ENCODE measurements at regions not wholly inside any gene's neighbourhood (a gene's known extent, or its start where the extent isn't known, plus 50 kb on each side); places are given as distances from the start of the nearest gene placed in this dataset.

DNA sequence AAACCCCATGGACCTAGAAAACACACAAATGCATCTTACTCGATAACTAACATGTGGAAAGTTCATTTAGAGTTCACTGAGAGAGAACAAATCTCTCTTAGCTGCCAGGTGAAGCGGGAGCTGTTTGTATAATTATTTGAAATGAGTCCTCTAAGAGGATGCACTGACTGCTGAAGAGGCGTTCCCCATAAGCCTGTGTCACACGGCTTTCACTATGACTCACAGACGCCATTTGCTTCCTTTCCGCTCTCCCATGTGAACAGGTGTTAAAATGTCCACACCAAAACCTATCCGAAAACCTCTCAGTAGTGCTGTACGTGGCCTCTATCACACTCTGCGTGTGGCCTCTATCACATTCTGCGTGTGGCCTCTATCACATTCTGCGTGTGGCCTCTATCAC is 101.8 kb downstream of the SOX1 start:
- TF ChIP-seq, protein P1, sequence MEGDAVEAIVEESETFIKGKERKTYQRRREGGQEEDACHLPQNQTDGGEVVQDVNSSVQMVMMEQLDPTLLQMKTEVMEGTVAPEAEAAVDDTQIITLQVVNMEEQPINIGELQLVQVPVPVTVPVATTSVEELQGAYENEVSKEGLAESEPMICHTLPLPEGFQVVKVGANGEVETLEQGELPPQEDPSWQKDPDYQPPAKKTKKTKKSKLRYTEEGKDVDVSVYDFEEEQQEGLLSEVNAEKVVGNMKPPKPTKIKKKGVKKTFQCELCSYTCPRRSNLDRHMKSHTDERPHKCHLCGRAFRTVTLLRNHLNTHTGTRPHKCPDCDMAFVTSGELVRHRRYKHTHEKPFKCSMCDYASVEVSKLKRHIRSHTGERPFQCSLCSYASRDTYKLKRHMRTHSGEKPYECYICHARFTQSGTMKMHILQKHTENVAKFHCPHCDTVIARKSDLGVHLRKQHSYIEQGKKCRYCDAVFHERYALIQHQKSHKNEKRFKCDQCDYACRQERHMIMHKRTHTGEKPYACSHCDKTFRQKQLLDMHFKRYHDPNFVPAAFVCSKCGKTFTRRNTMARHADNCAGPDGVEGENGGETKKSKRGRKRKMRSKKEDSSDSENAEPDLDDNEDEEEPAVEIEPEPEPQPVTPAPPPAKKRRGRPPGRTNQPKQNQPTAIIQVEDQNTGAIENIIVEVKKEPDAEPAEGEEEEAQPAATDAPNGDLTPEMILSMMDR (IDR thresholded peaks at IDR 0.05) = no peak
- DNase-seq (ENCODE audit: low spot score) (no peak), ATAC-seq (ENCODE audit: low FRiP score) (no peak)

DNA sequence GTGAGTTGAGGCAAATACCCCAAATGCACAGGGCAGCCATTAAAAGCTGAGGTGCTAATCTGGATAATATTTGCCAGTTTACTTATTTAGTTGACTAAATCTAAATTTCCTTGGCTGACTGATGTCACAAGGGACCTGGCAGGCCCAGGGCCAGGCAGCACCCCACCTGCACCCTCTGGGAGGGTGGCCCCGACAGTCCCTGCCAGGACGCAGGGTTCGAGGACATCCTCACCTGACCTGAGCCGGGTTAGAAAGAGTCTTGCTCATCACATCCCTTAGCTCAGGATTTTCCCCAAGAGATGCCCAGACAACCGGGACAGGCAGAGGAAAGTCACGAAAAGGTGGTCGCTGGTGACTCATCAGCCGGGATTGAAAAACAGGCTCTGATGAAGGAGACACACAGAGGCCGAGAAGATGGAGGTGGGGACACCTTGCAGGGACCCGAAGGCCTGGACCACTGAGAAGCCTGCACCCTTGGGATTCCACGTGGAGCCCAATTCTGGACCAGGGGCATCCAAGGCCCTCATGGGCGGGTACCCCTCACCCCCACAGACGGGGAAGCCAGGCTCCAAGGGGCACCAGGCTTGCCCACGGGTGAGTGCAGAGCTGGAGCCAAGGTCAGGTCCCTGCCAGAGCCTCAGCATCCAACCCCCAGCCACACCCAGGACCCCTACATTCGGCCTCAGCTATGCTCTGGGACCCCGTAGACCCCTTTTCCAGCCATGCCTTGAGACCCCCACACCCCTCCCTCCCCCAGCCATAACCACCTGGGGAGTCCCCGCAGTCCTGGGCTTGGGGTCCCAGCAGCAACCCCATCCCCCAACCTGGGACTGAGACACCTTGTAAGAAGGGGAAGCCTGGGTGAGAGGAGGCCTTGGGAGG is 103.2 kb downstream of the SOX1 start:
- no peak for ATAC-seq (ENCODE audit: low FRiP score)
- DNase-seq (ENCODE audit: low spot score) = no peak
- TF ChIP-seq, protein P1 (IDR thresholded peaks at IDR 0.05) = no peak

DNA sequence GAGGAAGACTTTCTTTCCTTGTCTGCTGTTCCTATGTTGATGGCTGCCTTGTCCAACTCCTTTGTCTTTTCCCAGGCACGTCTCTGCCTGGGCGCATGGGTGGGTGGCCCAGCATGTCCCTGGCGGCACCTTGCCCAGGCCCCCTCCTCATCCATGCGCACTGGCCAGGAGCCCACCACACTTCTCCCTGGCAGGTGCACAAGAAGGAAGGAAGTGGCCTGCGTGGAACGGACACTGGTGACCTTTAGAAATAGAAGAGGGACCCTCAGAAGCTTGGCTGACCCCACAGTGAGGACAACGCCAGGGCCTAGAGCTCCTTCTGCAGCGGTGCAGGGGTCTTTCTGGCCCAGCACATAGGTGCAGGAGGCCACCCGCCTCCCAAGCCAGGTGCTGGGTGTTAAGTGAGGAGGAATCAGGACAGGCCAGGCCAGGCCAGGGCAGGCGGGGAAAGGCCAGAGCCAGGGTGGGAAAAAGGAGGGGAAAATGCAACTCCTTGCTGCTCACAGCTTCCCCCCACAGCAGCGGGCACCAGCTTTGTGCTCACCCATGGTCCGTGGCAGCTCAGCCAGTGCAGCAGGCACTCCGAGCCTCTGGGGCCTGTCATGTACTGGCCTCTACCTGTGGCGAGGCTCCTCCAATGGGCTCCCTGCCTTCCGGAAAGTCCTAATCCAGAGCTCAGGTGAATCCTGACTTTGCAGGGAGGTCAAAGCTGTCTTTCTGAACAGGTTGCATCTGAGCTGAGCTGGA is 104.0 kb downstream of the SOX1 start:
- no peak for DNase-seq (ENCODE audit: low spot score)
- TF ChIP-seq, protein P1 (IDR thresholded peaks at IDR 0.05) = no peak
- ATAC-seq (ENCODE audit: low FRiP score) = no peak

DNA sequence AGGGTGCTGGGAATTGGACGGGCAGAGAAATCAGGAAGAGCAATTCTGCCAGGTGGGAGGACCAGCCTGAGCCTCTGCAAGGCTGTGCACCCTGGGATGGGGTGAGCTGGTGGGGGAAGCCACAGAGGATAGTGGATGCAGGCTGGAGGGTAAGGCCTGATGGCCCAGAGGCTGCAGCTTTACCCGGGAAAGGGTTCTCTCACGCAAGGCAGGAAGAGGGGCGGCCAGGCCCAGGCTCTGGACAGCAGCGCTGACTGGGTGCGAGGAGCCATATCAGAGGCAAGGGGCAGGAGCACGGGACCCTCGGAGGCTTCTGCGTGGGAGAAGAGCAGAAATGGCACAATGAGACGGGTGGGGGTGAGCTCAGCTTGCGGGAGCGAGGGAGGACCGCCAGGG is 104.6 kb downstream of the SOX1 start:
- ATAC-seq (ENCODE audit: low FRiP score) = no peak
- TF ChIP-seq, protein P1 (IDR thresholded peaks at IDR 0.05) = no peak
- DNase-seq (ENCODE audit: low spot score) = no peak

DNA sequence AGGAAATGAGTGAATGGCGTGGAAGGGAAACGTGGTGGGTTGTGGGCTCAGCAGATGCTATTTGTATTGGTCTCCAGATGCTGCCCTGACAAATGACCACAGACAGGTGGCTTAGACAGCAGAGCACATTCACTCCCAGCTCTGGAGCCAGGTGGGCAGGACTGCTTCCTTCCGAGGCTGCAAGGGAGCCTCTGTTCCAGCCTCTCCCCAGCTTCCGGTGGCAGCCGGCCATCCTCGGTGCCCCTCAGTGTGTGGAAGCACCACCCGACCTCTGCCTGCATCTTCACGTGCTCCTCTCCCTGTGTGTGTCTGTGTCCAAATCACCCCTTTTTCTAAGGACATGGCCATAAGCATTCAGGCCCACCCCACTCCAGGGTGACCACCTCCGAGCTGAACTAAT is 105.1 kb downstream of the SOX1 start:
- ATAC-seq (ENCODE audit: low FRiP score) = no peak
- TF ChIP-seq, protein P1 (IDR thresholded peaks at IDR 0.05) = no peak
- no peak for DNase-seq (ENCODE audit: low spot score)

DNA sequence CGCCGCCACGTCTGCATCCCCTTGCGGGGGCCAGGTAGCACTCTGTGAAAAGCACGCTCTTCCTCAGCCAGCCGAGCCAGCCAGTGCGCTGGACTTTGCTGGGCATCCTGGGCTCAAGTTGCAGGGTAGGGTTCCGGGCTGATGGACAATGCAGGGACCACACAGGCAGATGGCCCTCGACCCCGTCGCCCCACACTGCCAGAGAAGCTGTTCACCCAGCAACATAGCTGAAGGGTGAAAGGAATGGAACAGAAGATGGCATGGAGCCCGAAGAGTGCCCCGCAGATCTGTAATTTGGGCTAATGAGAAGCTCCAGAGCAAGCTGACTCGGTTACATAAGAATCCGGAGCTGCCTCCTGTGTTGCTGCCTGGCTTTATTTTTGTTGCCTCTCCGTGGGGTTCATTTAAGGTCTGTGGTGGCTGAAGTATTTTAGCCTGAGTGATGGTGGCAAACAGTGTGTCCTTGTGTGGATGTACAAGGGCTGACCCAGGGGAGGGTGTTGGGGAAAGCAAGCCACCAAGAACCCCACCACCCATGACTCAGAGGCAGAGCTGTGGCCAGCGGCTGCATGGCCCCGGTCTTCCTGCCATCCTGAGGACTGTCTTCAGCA is 105.8 kb downstream of the SOX1 start:
- no peak for DNase-seq (ENCODE audit: low spot score)
- ATAC-seq (ENCODE audit: low FRiP score) = no peak
- TF ChIP-seq, protein P1 (IDR thresholded peaks at IDR 0.05) = no peak
